HG03045 (cell line): ENCODE measurements at regions not wholly inside any gene's neighbourhood (a gene's known extent, or its start where the extent isn't known, plus 50 kb on each side); places are given as distances from the start of the nearest gene placed in this dataset.
"Not testable (repeated sequence)": the region's sequence is repeated elsewhere in the genome, so short reads cannot be mapped to it uniquely, and the experiment has no call there.

Source experiments
- ATAC-seq: cut with Tn5 transposase; IDR thresholded peaks from one replicate; pipeline ENCODE4 v1.9.1; 2021; ENCODE audit warnings: mild to moderate bottlenecking, moderate library complexity; ENCODE audit not compliant: unreplicated experiment

DNA sequence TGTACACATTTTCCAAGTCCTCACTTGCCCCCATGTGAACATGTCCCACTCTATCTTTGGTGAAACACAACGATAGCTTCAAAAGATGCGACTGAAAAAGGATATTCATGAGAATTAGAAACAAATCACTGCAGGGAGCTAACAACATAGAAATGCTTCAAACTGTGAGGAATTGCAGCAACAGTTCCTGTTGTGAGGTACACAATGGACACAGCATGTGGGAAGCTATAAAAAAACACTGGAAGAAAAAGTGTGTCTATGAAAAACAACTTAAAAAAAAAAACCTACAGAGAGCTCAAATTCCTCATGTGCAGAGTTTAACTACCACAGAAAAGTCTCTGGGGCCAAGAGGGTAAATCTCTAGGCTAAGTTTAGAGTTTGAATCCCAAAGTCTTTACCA is 51.6 kb upstream of the BLTP1 start:
- no peak for ATAC-seq

DNA sequence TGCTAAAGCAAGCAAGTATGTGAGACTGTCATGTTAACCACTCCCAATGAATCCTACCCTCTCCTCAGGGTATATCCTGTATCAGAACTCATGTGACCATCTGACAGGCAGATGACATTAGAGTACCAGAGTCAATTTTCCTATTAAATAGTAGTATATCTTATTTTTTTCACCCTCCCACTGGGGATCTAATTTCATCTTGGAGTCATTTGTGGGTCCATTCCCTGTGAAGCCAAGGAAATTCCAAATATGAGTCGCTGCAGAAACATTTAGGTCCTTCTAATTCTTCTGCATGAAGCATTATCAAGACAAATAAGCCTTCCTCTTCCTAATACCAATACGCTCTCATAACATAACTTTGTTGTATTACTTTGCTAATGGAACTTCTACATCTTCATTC is 52.2 kb upstream of the BLTP1 start:
- ATAC-seq: no peak

GRCh38 chr4:122091836-122092405 is 60.2 kb upstream of the BLTP1 start:
- ATAC-seq: no peak

DNA sequence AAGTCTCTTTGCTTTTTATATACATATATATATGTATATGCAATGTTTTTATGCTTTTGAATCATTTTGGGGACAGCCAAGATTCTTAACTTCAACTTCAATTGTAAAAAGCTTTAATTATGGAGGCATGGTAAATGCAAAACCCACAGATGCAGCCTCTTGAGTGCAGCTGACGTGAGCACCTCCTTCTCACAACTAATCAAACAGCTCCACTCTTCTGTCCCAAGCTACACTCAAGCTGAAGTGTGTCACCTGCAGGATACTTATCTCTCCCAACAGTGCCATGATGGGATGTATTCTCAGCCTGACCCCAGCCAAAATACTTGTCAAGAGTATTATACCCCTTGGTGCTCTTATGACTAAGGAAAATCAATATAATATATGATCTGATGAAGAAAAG is 60.7 kb upstream of the BLTP1 start:
- ATAC-seq: no peak

DNA sequence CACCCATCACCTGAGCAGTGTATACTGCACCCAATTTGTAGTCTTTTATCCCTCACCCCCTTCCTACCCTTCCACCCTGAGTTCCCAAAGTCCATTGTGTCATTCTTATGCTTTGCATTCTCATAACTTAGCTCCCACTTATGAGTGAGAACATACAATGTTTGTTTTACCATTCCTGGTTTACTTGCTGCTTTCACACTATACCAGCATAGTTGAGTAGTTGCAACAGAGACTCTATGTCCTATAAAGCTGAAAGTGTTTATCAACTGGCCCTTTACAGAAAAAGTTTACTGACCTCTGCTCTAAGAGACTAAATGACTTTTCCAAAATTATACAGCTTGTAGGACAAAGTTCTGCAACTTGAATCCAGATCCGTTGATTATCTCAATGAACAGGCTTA is 61.1 kb upstream of the BLTP1 start:
- ATAC-seq: no peak

- no peak for ATAC-seq
These were observed 65.6 kb upstream of the BLTP1 start for GRCh38 chr4:122086338-122087065.

DNA sequence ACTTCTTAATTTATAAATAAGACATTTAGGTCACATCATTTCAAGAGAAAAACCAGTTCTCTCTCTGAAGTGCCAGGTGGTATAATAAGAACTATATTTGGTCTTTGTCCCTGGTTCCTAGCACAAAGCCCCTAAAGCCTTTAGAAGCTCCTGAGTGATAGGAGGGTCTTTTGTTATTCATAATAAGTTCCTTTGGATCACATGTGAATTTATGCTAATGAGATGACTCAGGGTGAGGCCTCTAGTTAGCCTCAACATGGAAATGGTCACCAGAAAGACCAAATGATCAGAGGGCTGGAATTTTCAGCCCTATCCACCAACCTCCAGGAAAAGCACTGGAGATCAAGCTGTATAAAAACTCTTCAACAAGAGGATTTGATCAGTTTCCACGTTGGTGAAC is 68.1 kb upstream of the BLTP1 start:
- no peak for ATAC-seq

DNA sequence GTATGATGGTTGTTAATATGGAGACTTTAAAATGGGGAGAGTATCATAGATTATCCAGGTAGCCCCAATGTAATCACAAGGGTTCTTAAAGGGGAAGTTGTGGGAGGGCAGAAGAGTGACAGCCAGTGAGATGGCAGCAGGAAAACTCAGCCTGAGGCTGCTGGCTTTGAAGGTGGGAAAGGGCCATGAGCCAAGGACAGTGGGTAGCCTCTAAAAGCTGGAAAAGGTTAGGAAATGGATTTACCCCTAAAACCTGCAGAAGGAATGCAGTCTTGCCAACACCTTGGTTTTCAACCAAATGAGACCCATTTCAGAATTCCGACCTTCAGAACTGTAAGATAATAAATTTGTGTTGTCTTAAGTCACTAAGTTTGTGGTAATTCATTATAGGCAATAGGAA is 68.8 kb upstream of the BLTP1 start:
- no peak for ATAC-seq

- ATAC-seq: no peak
These were observed 69.5 kb upstream of the BLTP1 start for GRCh38 chr4:122082661-122083060.

GRCh38 chr4:122077653-122078052 is 74.5 kb upstream of the BLTP1 start:
- ATAC-seq: not testable (repeated sequence)

DNA sequence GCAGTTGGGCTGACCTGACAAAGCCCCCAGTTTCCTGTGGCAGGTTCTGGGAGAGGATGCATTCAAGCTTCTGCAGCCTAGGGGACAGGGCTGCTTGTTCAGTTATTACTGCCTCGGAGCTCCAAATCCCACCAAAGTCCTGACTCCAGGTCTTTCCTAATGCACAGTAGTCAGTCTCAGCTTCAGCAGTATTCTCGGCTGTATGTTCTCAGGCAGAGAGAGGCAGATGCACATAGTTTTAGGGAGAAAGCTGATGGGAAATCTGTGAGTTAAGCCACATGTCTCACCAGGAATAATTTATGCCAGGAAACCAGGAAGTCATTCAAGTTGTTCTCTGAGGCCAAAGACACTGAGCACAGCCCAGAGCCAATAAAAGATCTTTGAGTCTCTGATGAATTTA is 75.3 kb upstream of the BLTP1 start:
- not testable (repeated sequence) for ATAC-seq

DNA sequence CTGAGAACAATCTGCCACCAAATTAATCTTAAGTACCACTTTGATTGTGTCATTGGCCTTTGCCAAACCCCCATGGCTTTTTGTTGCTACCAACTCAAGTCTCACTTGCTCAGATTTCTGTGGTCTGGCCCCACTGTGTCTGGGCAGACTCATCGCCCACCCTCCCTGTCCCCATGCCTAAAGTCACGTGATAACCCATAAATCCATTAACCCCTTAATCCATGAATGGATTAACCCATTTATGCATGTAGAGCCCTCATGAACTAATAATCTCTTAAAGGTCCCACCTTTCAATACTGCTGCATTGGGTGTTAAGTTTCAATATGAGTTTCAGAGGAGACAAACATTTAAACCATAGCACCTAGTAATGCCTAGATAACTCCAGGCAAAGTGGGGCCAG is 78.5 kb upstream of the BLTP1 start:
- no peak for ATAC-seq

- no peak for ATAC-seq
These were observed 86.2 kb upstream of the BLTP1 start for GRCh38 chr4:122065915-122066314.

DNA sequence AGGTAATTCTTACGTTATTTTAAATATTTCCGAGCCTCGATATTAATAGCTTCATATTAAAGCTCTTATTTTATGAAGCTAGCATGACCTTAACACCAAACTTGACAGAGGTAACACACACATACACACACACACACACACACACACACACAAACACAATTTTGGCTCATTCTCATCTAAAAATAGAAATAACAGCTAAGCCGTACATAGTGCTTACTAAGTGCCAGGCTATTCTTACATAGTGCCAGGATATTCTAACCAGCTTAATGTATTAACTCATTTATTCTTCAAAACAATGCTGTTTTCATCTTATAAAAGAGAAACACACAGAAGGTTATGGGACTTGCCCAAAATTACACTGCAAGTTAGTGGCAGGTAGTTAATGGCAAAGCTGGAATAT is 87.0 kb upstream of the BLTP1 start:
- ATAC-seq: no peak

- ATAC-seq: no peak
These were observed 98.9 kb upstream of the BLTP1 start for GRCh38 chr4:122053186-122053585.

DNA sequence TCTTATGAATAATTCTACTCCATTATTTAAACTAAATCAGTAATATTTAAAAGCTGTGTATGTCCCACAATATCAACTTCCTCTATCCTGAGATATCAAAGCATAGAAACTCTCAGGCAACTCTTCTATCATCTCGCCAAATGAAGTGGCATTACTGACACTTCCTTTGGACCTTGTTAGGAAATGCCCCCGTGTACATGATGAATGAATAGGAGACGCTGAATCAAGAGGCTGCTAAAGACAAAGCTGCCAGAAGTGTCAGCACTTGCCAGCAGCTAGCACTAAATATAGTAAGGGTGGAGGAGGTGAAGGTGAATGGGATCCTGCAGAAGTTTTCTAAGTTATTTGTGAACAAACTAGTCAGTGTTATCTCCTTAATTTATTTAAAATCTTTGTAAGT is 99.5 kb upstream of the BLTP1 start:
- ATAC-seq: no peak

DNA sequence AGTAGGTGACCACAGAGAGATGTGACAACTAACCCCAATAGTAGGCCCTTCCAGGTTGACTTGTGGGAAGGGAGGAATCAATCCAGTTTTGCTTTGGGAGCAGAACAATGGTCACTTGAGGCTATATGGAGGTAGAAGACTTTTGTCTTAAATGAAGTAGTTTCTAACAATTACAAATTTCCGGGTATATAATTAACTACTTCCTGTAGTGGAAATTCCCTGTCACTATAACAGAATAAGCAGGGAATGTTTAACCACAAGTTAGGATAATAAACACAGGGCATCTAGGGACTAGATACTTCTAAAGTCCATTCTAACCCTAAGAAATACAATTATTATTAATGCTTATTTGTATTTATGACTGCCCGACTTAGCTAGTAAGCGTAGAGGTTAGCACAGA is 99.0 kb upstream of the TRPC3 start:
- no peak for ATAC-seq

GRCh38 chr4:122047456-122048425 is 95.9 kb upstream of the TRPC3 start:
- no peak for ATAC-seq

DNA sequence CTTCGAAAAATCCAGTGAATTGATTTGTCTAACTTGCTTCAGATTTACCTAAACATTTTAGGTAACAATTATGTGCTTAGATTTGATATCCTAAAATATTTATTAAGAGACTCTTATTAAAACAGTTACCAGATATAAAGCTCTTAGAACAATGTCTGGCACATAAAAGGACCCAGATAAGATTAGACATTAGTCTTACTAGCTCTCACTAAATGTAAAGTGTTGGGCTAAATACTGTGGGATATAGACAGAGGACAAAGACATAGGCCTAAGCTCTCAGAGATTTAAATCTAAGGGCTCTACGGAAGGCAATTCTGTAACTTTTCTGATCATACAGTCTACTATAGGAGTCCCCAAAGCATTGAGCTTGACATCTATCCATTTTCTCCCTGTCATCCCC is 94.4 kb upstream of the TRPC3 start:
- ATAC-seq: no peak

DNA sequence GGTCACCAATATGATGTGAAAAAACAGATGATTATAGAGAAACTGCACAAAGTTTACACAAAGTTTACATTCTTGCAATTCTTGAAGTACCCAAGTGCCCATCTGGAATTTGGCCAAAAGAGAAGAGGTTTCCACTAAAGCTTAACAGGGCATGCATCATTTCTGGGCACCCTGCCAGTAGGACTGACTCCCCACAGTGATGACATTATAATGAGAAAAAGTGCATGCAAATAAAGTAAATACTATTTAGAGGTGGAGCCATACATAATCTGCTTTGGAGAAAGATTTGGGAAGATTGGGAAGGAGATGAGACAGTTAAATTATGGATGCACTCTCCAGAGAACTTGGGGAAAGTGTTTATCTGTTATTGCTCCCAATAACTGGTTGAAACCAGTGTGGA is 93.7 kb upstream of the TRPC3 start:
- no peak for ATAC-seq

DNA sequence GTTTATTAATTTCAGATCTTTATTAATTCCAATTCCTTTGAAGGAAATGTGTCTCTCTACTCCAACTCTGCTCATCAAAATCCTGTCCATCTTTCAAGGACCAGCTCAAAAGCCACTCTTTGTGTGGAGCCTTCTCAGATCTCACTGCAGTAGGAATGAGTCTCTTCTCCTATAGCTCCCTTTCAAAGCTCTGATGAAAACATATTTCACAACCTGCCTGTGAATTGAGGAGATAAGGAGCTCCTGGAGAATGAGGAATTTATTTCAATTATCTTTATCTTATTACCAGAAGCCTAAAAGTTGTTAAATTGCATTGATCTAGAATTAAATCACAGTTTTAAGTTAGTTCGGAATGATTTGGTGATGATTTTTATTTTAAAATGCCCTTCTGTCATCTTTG is 92.6 kb upstream of the TRPC3 start:
- no peak for ATAC-seq

DNA sequence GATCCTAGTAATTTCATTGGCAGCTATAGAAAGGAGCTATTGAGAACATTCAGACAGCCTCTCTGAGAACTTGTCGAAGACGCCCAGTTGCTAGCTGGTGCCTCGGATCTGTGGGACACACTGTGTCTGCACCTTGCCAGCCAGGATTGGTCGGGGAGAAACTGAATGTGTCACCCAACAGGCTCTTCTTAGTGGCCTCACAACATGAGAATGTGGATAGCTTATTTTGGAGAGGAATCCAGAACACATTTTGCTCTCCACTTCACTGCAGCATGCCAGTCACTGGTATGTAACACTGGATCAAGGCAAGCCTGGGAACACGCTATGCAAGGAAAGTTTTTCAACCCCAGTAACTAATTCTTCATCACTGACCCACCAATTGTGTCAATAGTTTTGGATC is 89.5 kb upstream of the TRPC3 start:
- ATAC-seq: no peak
